SK-N-SH (cell line): ENCODE measurements at regions not wholly inside any gene's neighbourhood (a gene's known extent, or its start where the extent isn't known, plus 50 kb on each side); places are given as distances from the start of the nearest gene placed in this dataset.

Source experiments
- CTCF ChIA-PET: fragments of 300-600, 350-600 bp; formaldehyde crosslinking; extraction: SDS; loops from one replicate; lab custom pipeline; 2021; lab: Yijun Ruan, JAX
- POLR2A ChIA-PET: fragments of 350-600 bp; sonication (Branson Sonifier 250); formaldehyde crosslinking; extraction: SDS; loops from one replicate; lab custom pipeline; 2020; ENCODE audit warnings: antibody characterized with exemption, inconsistent platforms; lab: Yijun Ruan, JAX
- DNase-seq: peaks from one replicate; pipeline ENCODE4 v3.0.0; 2012
- H2AFZ ChIP-seq: fragments of 200-600 bp; sonication (generic); 2 replicates; pipeline ENCODE4 v1.8.1; 2016; ENCODE audit warnings: antibody characterized with exemption, mild to moderate bottlenecking, low read depth
- H3F3A ChIP-seq: fragments of 200-600 bp; sonication (generic); replicated peaks from 2 replicates; pipeline ENCODE3; 2016; ENCODE audit warnings: antibody characterized with exemption, mild to moderate bottlenecking; ENCODE audit not compliant: insufficient read depth
- H3K27ac ChIP-seq, 2 experiments: fragments of 200-500 bp in 1 of 2; fragments of 200-600 bp in 1 of 2; sonication (Bioruptor generic) in 1 of 2; sonication (generic), shearing (Covaris generic) in 1 of 2; 2 replicates each; pipeline versions ENCODE4 v1.5.1 to v1.6.1; 2014 to 2016; ENCODE audit warnings: low read depth in 2 of 2, inconsistent platforms in 1 of 2, low read length in 1 of 2, mild to moderate bottlenecking in 1 of 2, mixed read lengths in 1 of 2
- H3K27me3 ChIP-seq: fragments of 200-600 bp; sonication (generic), shearing (Covaris generic); 2 replicates; pipeline ENCODE4 v1.6.1; 2016; ENCODE audit warnings: mixed run types; ENCODE audit not compliant: insufficient read depth
- H3K36me3 ChIP-seq, 2 experiments: fragments of 200-500 bp in 1 of 2; fragments of 200-600 bp in 1 of 2; sonication (Bioruptor generic) in 1 of 2; sonication (generic) in 1 of 2; replicated peaks in 1 of 2; 2 replicates each; pipeline versions ENCODE3 to v1.5.1; 2014 to 2016; ENCODE audit warnings: low read length in 1 of 2, mild to moderate bottlenecking in 1 of 2; ENCODE audit not compliant: insufficient read depth in 2 of 2, control insufficient read depth in 1 of 2
- H3K4me1 ChIP-seq, 2 experiments: fragments of 200-500 bp in 1 of 2; fragments of 200-600 bp in 1 of 2; sonication (Bioruptor generic) in 1 of 2; sonication (generic), shearing (Covaris generic) in 1 of 2; 2 replicates each; pipeline versions ENCODE4 v1.5.1 to v1.6.1; 2014 to 2016; ENCODE audit warnings: low read depth in 1 of 2, low read length in 1 of 2, mixed run types in 1 of 2; ENCODE audit not compliant: insufficient read depth in 2 of 2, control insufficient read depth in 1 of 2
- H3K4me2 ChIP-seq: fragments of 200-600 bp; sonication (generic), shearing (Covaris generic); 2 replicates; pipeline ENCODE4 v1.6.1; 2017; ENCODE audit warnings: mixed run types
- H3K4me3 ChIP-seq, 2 experiments: fragments of 200-500 bp in 1 of 2; fragments of 200-600 bp in 1 of 2; sonication (Bioruptor generic) in 1 of 2; sonication (generic), shearing (Covaris generic) in 1 of 2; 2 replicates each; pipeline versions ENCODE4 v1.5.1 to v1.8.1; 2014 to 2016; ENCODE audit warnings: low read depth in 2 of 2, inconsistent platforms in 1 of 2, low read length in 1 of 2, mild to moderate bottlenecking in 1 of 2, mixed read lengths in 1 of 2, moderate library complexity in 1 of 2
- H3K79me2 ChIP-seq: fragments of 200-600 bp; sonication (generic); 2 replicates; pipeline ENCODE4 v1.8.1; 2017; ENCODE audit warnings: mild to moderate bottlenecking; ENCODE audit not compliant: insufficient read depth
- H3K9ac ChIP-seq: fragments of 200-600 bp; sonication (generic); 2 replicates; pipeline ENCODE4 v1.6.1; 2017; ENCODE audit warnings: mixed run types
- H3K9me2 ChIP-seq: fragments of 200-600 bp; sonication (generic); 2 replicates; pipeline ENCODE4 v1.6.1; 2017; ENCODE audit warnings: mixed run types
- H3K9me3 ChIP-seq: fragments of 200-600 bp; sonication (generic); 2 replicates; pipeline ENCODE4 v1.6.1; 2017; ENCODE audit warnings: mixed run types, mild to moderate bottlenecking, moderate library complexity
- H4K20me1 ChIP-seq: fragments of 200-600 bp; sonication (generic); 2 replicates; pipeline ENCODE4 v1.6.1; 2017; ENCODE audit warnings: mild to moderate bottlenecking, mixed run types; ENCODE audit not compliant: insufficient read depth
- CHD2 ChIP-seq: fragments of 150-350 bp; IDR thresholded peaks from 2 replicates; pipeline ENCODE4 v1.6.1; 2018; ENCODE audit warnings: low read length; ENCODE audit not compliant: partially characterized antibody
- ELF1 ChIP-seq: IDR thresholded peaks from 2 replicates; pipeline ENCODE4 v1.4.0; 2012
- EP300 ChIP-seq, 2 experiments: IDR thresholded peaks; 2 replicates each; pipeline versions ENCODE4 v1.4.0 to v1.6.1; 2012; ENCODE audit warnings: borderline replicate concordance in 1 of 2, low read depth in 1 of 2, low read length in 1 of 2
- FOSL2 ChIP-seq: IDR thresholded peaks from 2 replicates; pipeline ENCODE4 v1.4.0; 2012; ENCODE audit warnings: low read depth, mild to moderate bottlenecking, moderate library complexity, borderline replicate concordance
- FOXJ3 ChIP-seq: sonication (generic); formaldehyde crosslinking; IDR thresholded peaks from 2 replicates; pipeline ENCODE4 v1.5.1; 2020; ENCODE audit warnings: mild to moderate bottlenecking, missing genetic modification reagents
- GATA2 ChIP-seq: sonication (generic); formaldehyde crosslinking; IDR thresholded peaks from 2 replicates; pipeline ENCODE4 v1.5.0; 2020; ENCODE audit warnings: mild to moderate bottlenecking, missing genetic modification reagents
- JUND ChIP-seq: IDR thresholded peaks from 2 replicates; pipeline ENCODE4 v1.4.0; 2012
- MAX ChIP-seq: IDR thresholded peaks from 2 replicates; pipeline ENCODE4 v1.4.0; 2012; ENCODE audit warnings: low read depth
- NFIC ChIP-seq: IDR thresholded peaks from 2 replicates; pipeline ENCODE4 v1.4.0; 2012; ENCODE audit warnings: borderline replicate concordance
- POLR2AphosphoS5 ChIP-seq: IDR thresholded peaks from 2 replicates; pipeline ENCODE4 v1.6.1; 2012; ENCODE audit warnings: low read depth, low read length
- RCOR1 ChIP-seq: fragments of 150-350 bp; IDR thresholded peaks from 2 replicates; pipeline ENCODE4 v1.6.1; 2017; ENCODE audit warnings: antibody characterized with exemption, low read length
- RFX5 ChIP-seq: IDR thresholded peaks from 2 replicates; pipeline ENCODE4 v1.6.1; 2012; ENCODE audit warnings: mild to moderate bottlenecking, improper control_type of control experiment, low read length
- TAF1 ChIP-seq: IDR thresholded peaks from 2 replicates; pipeline ENCODE4 v1.6.1; 2012; ENCODE audit warnings: low read depth, mild to moderate bottlenecking, low read length, moderate library complexity, borderline replicate concordance
- TCF12 ChIP-seq: IDR thresholded peaks from 2 replicates; pipeline ENCODE4 v1.4.0; 2012
- TEAD4 ChIP-seq: IDR thresholded peaks from 2 replicates; pipeline ENCODE4 v1.4.0; 2012; ENCODE audit warnings: mild to moderate bottlenecking, borderline replicate concordance; ENCODE audit not compliant: insufficient read depth
- YY1 ChIP-seq: IDR thresholded peaks from 2 replicates; pipeline ENCODE4 v1.4.0; 2012; ENCODE audit warnings: low read depth, mild to moderate bottlenecking
- WGBS: methylation state at CpG from one replicate; pipeline ENCODE4 v1.1.6; 2017; ENCODE audit warnings: low lambda C conversion rate; 5-methylcytosine and 5-hydroxymethylcytosine counted together
- TF ChIP-seq, protein P1 (sequence below): IDR thresholded peaks from 2 replicates; pipeline ENCODE4 v1.6.1; 2012; ENCODE audit warnings: mild to moderate bottlenecking, low read depth, low read length, moderate library complexity

GRCh38 chr6:66429210-66429609 is 722.2 kb upstream of the EYS start:
- no peaks in the 10 kb centered on the region for H3K36me3 ChIP-seq

DNA sequence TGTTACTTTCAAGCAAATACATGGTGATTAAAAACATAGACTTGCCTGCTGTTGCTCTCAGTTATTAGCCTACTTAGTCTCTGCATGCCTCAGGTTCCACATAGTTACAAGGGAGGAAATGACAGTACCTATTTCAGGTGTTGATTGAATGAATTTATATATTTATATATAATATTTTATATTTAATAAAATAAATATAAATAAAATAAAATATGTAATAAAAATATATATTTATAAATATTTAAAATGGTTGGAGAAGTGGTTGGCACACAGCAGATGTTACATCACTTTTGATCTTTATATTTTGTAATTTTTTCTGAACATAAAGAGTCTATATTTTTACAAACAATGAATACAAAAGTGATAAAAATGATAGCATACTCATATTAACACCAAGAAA is 716.0 kb upstream of the EYS start:
- Histone ChIP-seq H3K4me3 (no peak overlapping the region), H3K79me2 (no peaks in the 10 kb centered on the region), H3K9me2 (no peaks in the 10 kb centered on the region), H3K9ac (no peak overlapping the region), H4K20me1 (no peaks in the 10 kb centered on the region), H3K9me3 (no peaks in the 10 kb centered on the region), H3F3A (no peaks in the 10 kb centered on the region), H3K27me3 (no peaks in the 10 kb centered on the region), H3K36me3 (no peaks in the 10 kb centered on the region), H3K4me1 (no peaks in the 10 kb centered on the region), H2AFZ (no peak overlapping the region), H3K27ac (no peak overlapping the region), H3K4me2 (no peak overlapping the region)
- TF ChIP-seq FOSL2 (no peak), MAX (no peak)
- CTCF ChIA-PET: no interaction called here
- no peak for DNase-seq
- POLR2A ChIA-PET: no interaction called here

More at GRCh38 chr6:66429210-66429609, 722.2 kb upstream of the EYS start:
- Histone ChIP-seq H3K9me2 (no peaks in the 10 kb centered on the region), H3K9ac (no peak overlapping the region), H3K27me3 (no peaks in the 10 kb centered on the region), H3K4me2 (no peak overlapping the region), H3K4me3 (no peak overlapping the region), H3K4me1 (peaks cover 0 to 5% of the 10 kb centered on the region in 2 experiments; a peak in 1 of 4 replicates), H3F3A (no peaks in the 10 kb centered on the region), H2AFZ (no peak overlapping the region), H4K20me1 (no peaks in the 10 kb centered on the region), H3K9me3 (no peaks in the 10 kb centered on the region), H3K27ac (peak overlapping the region in 1 of 2 experiments; percentile 94; a peak in 2 of 4 replicates), H3K79me2 (no peaks in the 10 kb centered on the region)
- 0% methylated on average over 2 of the region's 2 CpGs for WGBS
- TF ChIP-seq POLR2AphosphoS5 (no peak), YY1 (no peak), TAF1 (no peak), EP300 (IDR thresholded peaks at IDR 0.05; ENCODE audit: borderline replicate concordance in 1 of 2, low read depth in 1 of 2, low read length in 1 of 2) (peak in 1 of 2 experiments; percentile 92; a peak in 2 of 4 replicates), GATA2 (CRISPR knock-in tag) (peak; percentile 91), ELF1 (no peak), TCF12 (peak; percentile 66), RFX5 (no peak), CHD2 (peak; percentile 57), RCOR1 (peak; percentile 92), FOSL2 (no peak), FOXJ3 (CRISPR knock-in tag) (peak; percentile 83), JUND (no peak), NFIC (no peak), TEAD4 (0 out of 2 replicates have a peak, but pooled peaks have one; percentile 69)
- TF ChIP-seq, protein P1, sequence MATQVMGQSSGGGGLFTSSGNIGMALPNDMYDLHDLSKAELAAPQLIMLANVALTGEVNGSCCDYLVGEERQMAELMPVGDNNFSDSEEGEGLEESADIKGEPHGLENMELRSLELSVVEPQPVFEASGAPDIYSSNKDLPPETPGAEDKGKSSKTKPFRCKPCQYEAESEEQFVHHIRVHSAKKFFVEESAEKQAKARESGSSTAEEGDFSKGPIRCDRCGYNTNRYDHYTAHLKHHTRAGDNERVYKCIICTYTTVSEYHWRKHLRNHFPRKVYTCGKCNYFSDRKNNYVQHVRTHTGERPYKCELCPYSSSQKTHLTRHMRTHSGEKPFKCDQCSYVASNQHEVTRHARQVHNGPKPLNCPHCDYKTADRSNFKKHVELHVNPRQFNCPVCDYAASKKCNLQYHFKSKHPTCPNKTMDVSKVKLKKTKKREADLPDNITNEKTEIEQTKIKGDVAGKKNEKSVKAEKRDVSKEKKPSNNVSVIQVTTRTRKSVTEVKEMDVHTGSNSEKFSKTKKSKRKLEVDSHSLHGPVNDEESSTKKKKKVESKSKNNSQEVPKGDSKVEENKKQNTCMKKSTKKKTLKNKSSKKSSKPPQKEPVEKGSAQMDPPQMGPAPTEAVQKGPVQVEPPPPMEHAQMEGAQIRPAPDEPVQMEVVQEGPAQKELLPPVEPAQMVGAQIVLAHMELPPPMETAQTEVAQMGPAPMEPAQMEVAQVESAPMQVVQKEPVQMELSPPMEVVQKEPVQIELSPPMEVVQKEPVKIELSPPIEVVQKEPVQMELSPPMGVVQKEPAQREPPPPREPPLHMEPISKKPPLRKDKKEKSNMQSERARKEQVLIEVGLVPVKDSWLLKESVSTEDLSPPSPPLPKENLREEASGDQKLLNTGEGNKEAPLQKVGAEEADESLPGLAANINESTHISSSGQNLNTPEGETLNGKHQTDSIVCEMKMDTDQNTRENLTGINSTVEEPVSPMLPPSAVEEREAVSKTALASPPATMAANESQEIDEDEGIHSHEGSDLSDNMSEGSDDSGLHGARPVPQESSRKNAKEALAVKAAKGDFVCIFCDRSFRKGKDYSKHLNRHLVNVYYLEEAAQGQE: no peak
- ChIA-PET CTCF (no interaction called here), POLR2A (no interaction called here)
- peak; percentile 16 for DNase-seq
